IMR-90 (cell line): ENCODE measurements at regions not wholly inside any gene's neighbourhood (a gene's known extent, or its start where the extent isn't known, plus 50 kb on each side); places are given as distances from the start of the nearest gene placed in this dataset.

Experiments
- ATAC-seq: fragments of 200-7000 bp; cut with Tn5 transposase; 2 replicates; pipeline ENCODE4 v1.9.1; 2020; ENCODE audit warnings: low read depth, mild to moderate bottlenecking, moderate library complexity
- BruUV-seq: library from RNA; stranded (reverse); fragments of 400-500 nt; replicated peaks from 2 replicates; lab custom pipeline; 2021; lab: Mats Ljungman, UMichigan
- CTCF ChIA-PET: fragments of 300-600 bp; formaldehyde crosslinking; extraction: SDS; loops from one replicate; lab custom pipeline; 2021; ENCODE audit warnings: antibody characterized with exemption; lab: Yijun Ruan, JAX
- POLR2A ChIA-PET: fragments of 300-600 bp; sonication (Branson Sonifier 250); formaldehyde crosslinking; loops from one replicate; lab custom pipeline; 2022; ENCODE audit warnings: antibody characterized with exemption; ENCODE audit not compliant: unreplicated experiment; lab: Charles Lee
- DNase-seq: peaks from one replicate; pipeline ENCODE4 v3.0.0; 2013
- H2AFZ ChIP-seq: replicated peaks from 2 replicates; pipeline ENCODE3; 2013; ENCODE audit warnings: low read length, mild to moderate bottlenecking; ENCODE audit not compliant: poor library complexity
- H2AK5ac ChIP-seq: 2 replicates; pipeline ENCODE4 v1.6.1; 2013; ENCODE audit warnings: low read depth, low read length, inconsistent platforms
- H2AK9ac ChIP-seq: replicated peaks from 2 replicates; pipeline ENCODE3; 2013; ENCODE audit warnings: mild to moderate bottlenecking, low read depth, low read length, moderate library complexity; ENCODE audit not compliant: poor library complexity
- H2BK120ac ChIP-seq: 2 replicates; pipeline ENCODE4 v1.6.1; 2013; ENCODE audit warnings: low read depth, low read length, inconsistent platforms
- H2BK15ac ChIP-seq: 3 replicates; pipeline ENCODE4 v1.6.1; 2013; ENCODE audit warnings: low read depth, low read length, inconsistent platforms
- H2BK20ac ChIP-seq: 2 replicates; pipeline ENCODE4 v1.6.1; 2013; ENCODE audit warnings: low read depth, mild to moderate bottlenecking, inconsistent platforms, low read length, moderate library complexity
- H2BK5ac ChIP-seq: 2 replicates; pipeline ENCODE4 v1.6.1; 2013; ENCODE audit warnings: mild to moderate bottlenecking, low read depth, low read length, inconsistent platforms; ENCODE audit not compliant: poor library complexity, severe bottlenecking
- H3K14ac ChIP-seq: replicated peaks from 2 replicates; pipeline ENCODE4 v1.6.1; 2013; ENCODE audit warnings: low read depth, low read length, inconsistent platforms
- H3K18ac ChIP-seq: 2 replicates; pipeline ENCODE4 v1.6.1; 2013; ENCODE audit warnings: low read depth, low read length, control low read depth
- H3K23ac ChIP-seq: 2 replicates; pipeline ENCODE4 v1.6.1; 2013; ENCODE audit warnings: low read depth, low read length, inconsistent platforms
- H3K27ac ChIP-seq: 2 replicates; pipeline ENCODE4 v1.5.1; 2013; ENCODE audit warnings: mild to moderate bottlenecking, control low read depth, low read length; ENCODE audit not compliant: insufficient read depth
- H3K27me3 ChIP-seq: 2 replicates; pipeline ENCODE4 v1.6.1; 2013; ENCODE audit warnings: low read length; ENCODE audit not compliant: control insufficient read depth, insufficient read depth
- H3K36me3 ChIP-seq: 2 replicates; pipeline ENCODE4 v1.6.1; 2013; ENCODE audit warnings: low read length, mixed read lengths; ENCODE audit not compliant: control insufficient read depth, insufficient read depth
- H3K4ac ChIP-seq: 2 replicates; pipeline ENCODE4 v1.6.1; 2013; ENCODE audit warnings: low read depth, low read length, inconsistent platforms
- H3K4me1 ChIP-seq: 2 replicates; pipeline ENCODE4 v1.6.1; 2013; ENCODE audit warnings: low read length, mixed read lengths; ENCODE audit not compliant: control insufficient read depth, insufficient read depth
- H3K4me2 ChIP-seq: 2 replicates; pipeline ENCODE4 v1.6.1; 2013; ENCODE audit warnings: low read depth, mild to moderate bottlenecking, control low read depth, low read length, moderate library complexity
- H3K4me3 ChIP-seq: 2 replicates; pipeline ENCODE4 v1.5.1; 2013; ENCODE audit warnings: low read depth, mild to moderate bottlenecking, control low read depth, low read length, moderate library complexity; ENCODE audit not compliant: insufficient read depth
- H3K56ac ChIP-seq: 2 replicates; pipeline ENCODE4 v1.6.1; 2013; ENCODE audit warnings: low read length, inconsistent platforms; ENCODE audit not compliant: insufficient read depth; ENCODE audit errors: extremely low read depth
- H3K79me1 ChIP-seq, 2 experiments: 2 replicates each; pipeline ENCODE4 v1.6.1; 2013; ENCODE audit warnings: low read length in 2 of 2, inconsistent platforms in 1 of 2, low read depth in 1 of 2
- H3K9ac ChIP-seq: 2 replicates; pipeline ENCODE4 v1.6.1; 2013; ENCODE audit warnings: low read depth, low read length, control low read depth
- H3K9me1 ChIP-seq: 2 replicates; pipeline ENCODE4 v1.6.1; 2013; ENCODE audit warnings: low read length, inconsistent platforms; ENCODE audit not compliant: insufficient read depth
- H3K9me3 ChIP-seq: 2 replicates; pipeline ENCODE4 v1.6.1; 2013; ENCODE audit warnings: low read length; ENCODE audit not compliant: control insufficient read depth, insufficient read depth
- H4K20me1 ChIP-seq: 2 replicates; pipeline ENCODE4 v1.6.1; 2013; ENCODE audit warnings: low read length, inconsistent platforms; ENCODE audit not compliant: insufficient read depth
- H4K5ac ChIP-seq: 2 replicates; pipeline ENCODE4 v1.6.1; 2013; ENCODE audit warnings: mild to moderate bottlenecking, low read depth, low read length, control low read depth
- H4K8ac ChIP-seq, 2 experiments: 2 replicates each; pipeline ENCODE4 v1.6.1; 2013; ENCODE audit warnings: low read depth in 2 of 2, low read length in 2 of 2, control low read depth in 1 of 2, inconsistent platforms in 1 of 2
- H4K91ac ChIP-seq: 2 replicates; pipeline ENCODE4 v1.6.1; 2013; ENCODE audit warnings: low read depth, low read length, inconsistent platforms; ENCODE audit not compliant: insufficient read depth
- CHD1 ChIP-seq: IDR thresholded peaks from 2 replicates; pipeline ENCODE4 v1.6.1; 2012; ENCODE audit warnings: low read depth, low read length, improper control_type of control experiment
- CTCF ChIP-seq: conservative IDR thresholded peaks from 2 replicates; pipeline ENCODE4 v1.5.1; 2012; ENCODE audit warnings: mild to moderate bottlenecking, low read depth, low read length, improper control_type of control experiment
- FOS ChIP-seq: fragments of 150-350 bp; IDR thresholded peaks from 2 replicates; pipeline ENCODE4 v1.6.1; 2016; ENCODE audit warnings: low read depth, low read length
- MAFK ChIP-seq: IDR thresholded peaks from 2 replicates; pipeline ENCODE4 v1.6.1; 2012; ENCODE audit warnings: low read depth, low read length, improper control_type of control experiment
- NFE2L2 ChIP-seq: fragments of 150-350 bp; IDR thresholded peaks from 2 replicates; pipeline ENCODE4 v1.6.1; 2016; ENCODE audit warnings: low read depth, mild to moderate bottlenecking, low read length
- RAD21 ChIP-seq: IDR thresholded peaks from 2 replicates; pipeline ENCODE4 v1.6.1; 2012; ENCODE audit warnings: low read length, improper control_type of control experiment
- RCOR1 ChIP-seq: IDR thresholded peaks from 2 replicates; pipeline ENCODE4 v1.6.1; 2012; ENCODE audit warnings: mild to moderate bottlenecking, low read length, improper control_type of control experiment; ENCODE audit not compliant: insufficient replicate concordance
- RFX5 ChIP-seq: IDR thresholded peaks from 2 replicates; pipeline ENCODE4 v1.8.0; 2012; ENCODE audit warnings: low read depth, mild to moderate bottlenecking, low read length, moderate library complexity
- SMC3 ChIP-seq: fragments of 150-350 bp; IDR thresholded peaks from 2 replicates; pipeline ENCODE4 v1.6.1; 2016; ENCODE audit warnings: low read depth, mild to moderate bottlenecking, antibody characterized with exemption, low read length, moderate library complexity
- WGBS, 2 experiments: methylation state at CpG; one replicate each; pipeline versions ENCODE4 v1.1.5 to v1.1.7; 2013; ENCODE audit warnings: missing lambda C conversion rate in 2 of 2; ENCODE audit not compliant: insufficient read length in 1 of 2; ENCODE audit errors: extremely low coverage in 2 of 2; 5-methylcytosine and 5-hydroxymethylcytosine counted together
- dilution Hi-C: fragments of 300-500 bp; cut with HindIII; formaldehyde crosslinking; loops from one replicate; pipeline ENCODE4 v1.14.3; 2018; ENCODE audit warnings: low sequenced_read_pairs; ENCODE audit not compliant: unreplicated experiment
- in situ Hi-C: fragments of 300-500 bp; cut with MboI; formaldehyde crosslinking; loops from 3 replicates; pipeline ENCODE4 v1.14.3; 2019; ENCODE audit warnings: low sequenced_read_pairs, inconsistent platforms, mixed read lengths
- intact Hi-C: fragments of 100-400 bp; cut with micrococcal nuclease; formaldehyde crosslinking; loops from 2 replicates; pipeline ENCODE4 v1.10.0; 2022

- Histone ChIP-seq H3K27ac (no peak overlapping the region), H3K4ac (no peak overlapping the region), H3K36me3 (no peaks in the 10 kb centered on the region), H3K4me3 (no peak overlapping the region), H3K27me3 (no peaks in the 10 kb centered on the region), H4K8ac (no peak overlapping the region), H3K9me3 (no peaks in the 10 kb centered on the region), H3K23ac (no peak overlapping the region), H4K5ac (no peak overlapping the region), H2BK120ac (no peak overlapping the region), H3K14ac (no peak overlapping the region), H2BK20ac (no peak overlapping the region), H2AK9ac (no peak overlapping the region), H2BK5ac (no peak overlapping the region), H3K18ac (no peak overlapping the region), H2AFZ (no peak overlapping the region), H2BK15ac (no peak overlapping the region), H2AK5ac (no peak overlapping the region), H3K79me1 (no peaks in the 10 kb centered on the region), H4K91ac (no peak overlapping the region), H3K9ac (no peak overlapping the region), H3K56ac (no peak overlapping the region), H3K4me2 (no peak overlapping the region), H3K9me1 (no peaks in the 10 kb centered on the region), H4K20me1 (no peaks in the 10 kb centered on the region), H3K4me1 (no peaks in the 10 kb centered on the region)
- dilution Hi-C loops, result loop anchor here (25.0 kb wide), 1 partner anchor 487 kb away; no protein-coding TSS in a partner anchor
- ChIA-PET CTCF (no interaction called here), POLR2A (no interaction called here)
- intact Hi-C loops, result no loop called here
- no TSS peak for BruUV-seq
- ATAC-seq (no peak), DNase-seq (no peak)
- in situ Hi-C loops, result loop anchor here (25.0 kb wide), 1 partner anchor 1212 kb away; no protein-coding TSS in a partner anchor
- no CpG with 5 or more reads among the region's 3 CpGs for WGBS, 2 experiments
- TF ChIP-seq FOS (no peak), RAD21 (no peak), CHD1 (no peak), RFX5 (no peak), NFE2L2 (no peak), RCOR1 (no peak), SMC3 (no peak), CTCF (no peak), MAFK (no peak)
Measured at GRCh38 chr5:164000241-164000640, 494.8 kb downstream of the MAT2B start.
